WI38 (cell line): ENCODE measurements at regions not wholly inside any gene's neighbourhood (a gene's known extent, or its start where the extent isn't known, plus 50 kb on each side); places are given as distances from the start of the nearest gene placed in this dataset.
"Not testable (repeated sequence)": the region's sequence is repeated elsewhere in the genome, so short reads cannot be mapped to it uniquely, and the experiment has no call there.

ENCODE experiments used
- H3K4me3 ChIP-seq: 2 replicates; pipeline ENCODE4 v1.5.1; 2011; ENCODE audit warnings: low read depth, mild to moderate bottlenecking, control low read depth, low read length
- TF ChIP-seq, protein P1 (sequence below): IDR thresholded peaks from 2 replicates; pipeline ENCODE4 v1.5.1; 2012; ENCODE audit warnings: low read depth, mild to moderate bottlenecking, control low read depth, low read length

DNA sequence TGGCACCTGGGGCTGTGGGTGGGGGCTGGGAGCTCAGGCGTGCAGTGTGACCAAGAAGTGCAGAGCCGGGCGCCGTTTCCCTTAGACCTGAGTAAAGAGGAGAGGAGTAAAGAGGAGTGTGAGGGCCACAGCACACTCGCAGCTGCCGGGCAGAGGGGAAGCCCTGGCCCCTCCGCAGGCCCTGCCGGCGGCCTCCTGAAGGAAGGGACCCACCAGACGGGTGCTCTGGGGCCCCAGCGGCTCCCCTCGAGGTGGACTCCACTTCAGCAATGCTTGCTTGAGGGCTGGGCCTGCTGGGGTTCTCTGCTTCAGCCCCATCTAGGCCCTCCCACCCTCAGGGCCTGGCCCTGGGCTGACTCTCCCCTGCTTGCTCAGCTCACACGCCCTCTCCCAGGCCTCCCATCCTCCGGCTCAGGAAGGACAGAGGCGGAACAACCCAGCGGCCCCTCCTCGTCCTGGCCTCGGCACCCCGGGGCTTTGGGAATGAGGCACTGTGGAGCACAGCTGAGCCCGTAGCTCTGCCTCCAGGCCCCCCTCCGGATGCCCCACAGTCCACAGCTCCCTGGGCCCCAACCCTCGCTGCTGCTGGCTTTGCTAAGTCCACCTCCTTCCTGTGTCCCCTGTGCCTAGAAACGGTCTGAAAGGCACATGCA, 1198.7 kb downstream of the BRD1 start:
- no peak overlapping the region for H3K4me3 ChIP-seq
- TF ChIP-seq, protein P1, sequence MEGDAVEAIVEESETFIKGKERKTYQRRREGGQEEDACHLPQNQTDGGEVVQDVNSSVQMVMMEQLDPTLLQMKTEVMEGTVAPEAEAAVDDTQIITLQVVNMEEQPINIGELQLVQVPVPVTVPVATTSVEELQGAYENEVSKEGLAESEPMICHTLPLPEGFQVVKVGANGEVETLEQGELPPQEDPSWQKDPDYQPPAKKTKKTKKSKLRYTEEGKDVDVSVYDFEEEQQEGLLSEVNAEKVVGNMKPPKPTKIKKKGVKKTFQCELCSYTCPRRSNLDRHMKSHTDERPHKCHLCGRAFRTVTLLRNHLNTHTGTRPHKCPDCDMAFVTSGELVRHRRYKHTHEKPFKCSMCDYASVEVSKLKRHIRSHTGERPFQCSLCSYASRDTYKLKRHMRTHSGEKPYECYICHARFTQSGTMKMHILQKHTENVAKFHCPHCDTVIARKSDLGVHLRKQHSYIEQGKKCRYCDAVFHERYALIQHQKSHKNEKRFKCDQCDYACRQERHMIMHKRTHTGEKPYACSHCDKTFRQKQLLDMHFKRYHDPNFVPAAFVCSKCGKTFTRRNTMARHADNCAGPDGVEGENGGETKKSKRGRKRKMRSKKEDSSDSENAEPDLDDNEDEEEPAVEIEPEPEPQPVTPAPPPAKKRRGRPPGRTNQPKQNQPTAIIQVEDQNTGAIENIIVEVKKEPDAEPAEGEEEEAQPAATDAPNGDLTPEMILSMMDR = no peak

DNA sequence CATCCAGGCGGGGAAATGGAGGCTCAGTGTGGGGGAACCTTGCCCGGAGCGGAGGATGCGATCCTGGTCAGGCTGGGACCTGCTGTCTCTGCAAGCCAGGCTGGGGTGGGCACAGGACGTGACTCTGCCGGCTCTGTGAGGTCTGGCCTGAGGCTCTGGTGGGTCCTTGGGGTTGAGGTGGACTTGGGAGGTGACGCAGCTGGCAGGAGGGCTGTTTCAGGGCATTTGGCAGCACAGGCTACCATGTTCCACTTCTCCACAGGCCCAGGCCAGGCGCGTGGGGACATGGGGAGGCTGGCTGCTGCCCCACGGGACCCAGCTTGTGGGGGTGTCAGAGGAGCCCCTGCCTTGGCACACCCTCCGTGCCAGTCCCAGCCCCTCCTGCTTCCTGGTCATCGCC, 1199.7 kb downstream of the BRD1 start:
- TF ChIP-seq, protein P1 = no peak
- H3K4me3 ChIP-seq = no peak overlapping the region

DNA sequence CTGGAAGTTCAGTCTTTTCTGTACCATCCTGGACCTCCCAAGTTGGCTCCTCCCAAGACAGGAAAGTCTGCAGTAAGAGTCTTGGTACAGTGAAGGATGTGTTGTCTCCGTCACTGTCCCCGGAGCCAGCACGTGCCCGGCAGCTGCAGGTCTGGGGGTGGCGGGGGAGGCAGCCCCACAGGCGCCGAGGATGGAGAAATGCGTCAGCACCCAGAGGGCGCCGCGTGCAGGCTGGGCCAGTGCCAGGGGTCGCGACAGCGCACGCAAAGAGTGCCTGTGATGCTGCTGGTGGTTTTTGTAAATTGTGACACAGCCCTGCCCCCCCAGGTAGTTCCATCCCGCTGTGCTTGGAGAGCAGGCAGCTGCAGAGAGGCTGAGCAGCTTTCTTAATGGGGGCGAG, 1200.5 kb downstream of the BRD1 start:
- TF ChIP-seq, protein P1 = no peak
- no peak overlapping the region for H3K4me3 ChIP-seq

DNA sequence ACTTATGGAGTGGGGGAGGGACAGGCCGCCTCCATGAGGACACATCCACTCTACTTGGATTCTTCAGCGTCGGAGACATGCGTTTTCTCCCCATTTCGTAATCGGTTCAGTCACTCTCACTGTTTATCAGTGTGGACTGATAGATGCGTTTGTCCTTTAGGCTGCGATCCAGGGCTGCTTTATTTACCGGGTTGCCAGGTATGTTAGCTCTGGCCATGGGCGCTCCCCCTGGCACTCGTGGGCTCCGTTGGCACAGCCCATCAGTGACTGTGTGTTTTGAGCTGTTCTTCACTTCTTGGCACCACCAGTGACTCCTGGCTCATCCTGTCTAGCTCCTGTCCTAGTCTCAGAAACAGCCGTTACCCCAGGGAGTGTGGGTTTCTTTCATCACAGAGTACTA, 1203.3 kb downstream of the BRD1 start:
- TF ChIP-seq, protein P1 = no peak
- H3K4me3 ChIP-seq = no peak overlapping the region

DNA sequence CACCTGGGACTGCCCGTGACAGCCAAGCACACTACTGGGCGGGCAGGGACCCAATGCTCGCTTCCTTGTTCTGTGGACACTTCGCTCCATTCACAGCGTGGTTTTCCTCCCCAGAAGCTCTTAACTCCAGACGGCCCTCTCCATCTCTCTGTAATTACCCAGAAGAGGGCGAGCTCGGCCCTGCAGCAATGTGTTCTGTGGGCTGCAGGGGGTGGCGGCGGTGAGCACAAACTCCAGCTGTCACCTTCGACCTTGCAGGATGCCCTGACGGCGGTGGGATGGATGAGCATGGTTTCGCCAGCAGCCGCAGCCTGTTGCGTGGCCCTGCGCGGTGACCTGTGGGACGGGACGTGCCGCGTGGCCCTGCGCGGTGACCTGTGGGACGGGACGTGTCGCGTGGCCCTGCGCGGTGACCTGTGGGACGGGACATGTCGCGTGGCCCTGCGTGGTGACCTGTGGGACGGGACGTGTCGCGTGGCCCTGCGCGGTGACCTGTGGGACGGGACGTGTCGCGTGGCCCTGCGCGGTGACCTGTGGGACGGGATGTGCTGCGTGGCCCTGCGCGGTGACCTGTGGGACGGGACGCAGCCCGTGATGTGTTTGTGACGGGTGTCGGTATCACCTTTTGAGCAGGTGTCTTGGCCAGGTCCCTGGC, 1204.7 kb downstream of the BRD1 start:
- TF ChIP-seq, protein P1 = no peak
- no peak overlapping the region for H3K4me3 ChIP-seq

DNA sequence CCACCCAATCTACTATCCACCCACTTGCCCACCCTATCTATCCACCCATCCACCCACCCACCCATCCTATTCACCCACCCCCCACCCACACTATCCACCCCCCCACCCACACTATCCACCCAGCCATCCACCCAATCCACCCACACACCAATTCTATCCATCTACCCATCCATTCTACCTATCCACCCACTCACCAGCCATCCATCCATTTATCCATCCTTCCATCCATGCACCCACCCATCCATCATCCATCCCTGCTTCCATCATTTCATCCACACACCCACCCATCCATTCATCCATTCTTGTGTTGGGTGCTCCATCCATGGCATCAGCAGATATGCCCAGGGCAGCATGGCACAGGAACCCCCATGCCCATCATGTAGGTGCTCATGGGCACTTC, 1206.6 kb downstream of the BRD1 start:
- no peak overlapping the region for H3K4me3 ChIP-seq
- TF ChIP-seq, protein P1 = no peak

DNA sequence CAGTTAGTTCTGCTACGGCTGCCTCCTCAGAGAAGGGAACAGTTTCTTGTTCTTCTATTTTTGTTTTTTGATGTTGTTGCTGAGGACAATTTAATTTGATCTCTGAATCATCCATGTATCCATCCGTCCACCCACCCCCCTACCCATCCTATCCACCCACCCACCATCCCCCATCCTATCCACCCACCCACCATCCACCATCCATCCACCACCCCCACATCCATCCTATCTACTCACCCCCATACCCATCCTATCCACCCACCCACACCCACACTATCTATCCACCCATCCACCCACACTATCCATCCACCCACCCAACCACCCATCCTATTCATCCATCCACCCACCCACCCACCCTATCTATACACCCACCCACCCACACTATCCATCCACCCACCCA, 1207.2 kb downstream of the BRD1 start:
- not testable (repeated sequence) for H3K4me3 ChIP-seq

DNA sequence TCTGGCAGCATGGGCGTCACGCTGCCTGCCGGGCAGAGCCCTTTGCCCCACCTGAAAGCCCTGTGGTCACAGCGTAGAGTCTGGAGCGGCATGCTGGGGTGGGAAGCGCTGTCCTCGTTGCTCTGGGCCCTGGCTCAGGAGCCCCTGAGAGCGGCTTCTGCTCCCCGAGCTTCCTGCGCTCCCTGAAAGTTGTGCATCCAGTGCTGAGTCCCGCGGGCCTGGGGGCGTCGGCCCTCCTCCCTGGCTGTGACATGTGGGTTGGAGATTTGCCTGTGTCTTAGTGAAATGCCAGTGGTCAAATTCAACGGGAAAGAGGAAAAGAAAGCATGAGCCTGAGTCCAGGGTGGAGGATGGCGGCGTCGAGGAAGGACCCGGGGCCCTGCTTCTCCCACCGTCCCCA, 1208.0 kb downstream of the BRD1 start:
- no peak overlapping the region for H3K4me3 ChIP-seq
- TF ChIP-seq, protein P1 = no peak
